K562 (cell line): ENCODE measurements at regions not wholly inside any gene's neighbourhood (a gene's known extent, or its start where the extent isn't known, plus 50 kb on each side); places are given as distances from the start of the nearest gene placed in this dataset.

Experiments
- ARID4B ChIP-seq: sonication (generic); formaldehyde crosslinking; IDR thresholded peaks from 2 replicates; pipeline ENCODE4 v1.8.0; 2022; ENCODE audit warnings: mild to moderate bottlenecking, missing genetic modification reagents
- BRF2 ChIP-seq: IDR thresholded peaks from 3 replicates; pipeline ENCODE4 v1.6.1; 2011; ENCODE audit warnings: borderline replicate concordance, mild to moderate bottlenecking; ENCODE audit not compliant: insufficient read length, insufficient read depth
- RERE ChIP-seq: sonication (generic); formaldehyde crosslinking; IDR thresholded peaks from 2 replicates; pipeline ENCODE4 v1.8.0; 2023; ENCODE audit warnings: missing genetic modification reagents, mild to moderate bottlenecking, borderline replicate concordance
- SUPT5H ChIP-seq: fragments of 450-650 bp; IDR thresholded peaks from 2 replicates; pipeline ENCODE4 v1.6.1; 2016

- TF ChIP-seq RERE (CRISPR knock-in tag) (no peak), SUPT5H (no peak), ARID4B (CRISPR knock-in tag) (no peak), BRF2 (no peak)
Observed at GRCh38 chr9:73682789-73683188, 531.1 kb downstream of the ANXA1 start (continued).
